Activated T-helper 9 cell treated with anti-CD3 and anti-CD28 coated beads, Interleukin-2, amount 50 U/mL, for 16 hours (primary cell): ENCODE measurements at regions not wholly inside any gene's neighbourhood (a gene's known extent, or its start where the extent isn't known, plus 50 kb on each side); places are given as distances from the start of the nearest gene placed in this dataset.
A peak's percentile ranks its signal among the peaks of the same experiment; 100 is the strongest.
"Not testable (repeated sequence)": the region's sequence is repeated elsewhere in the genome, so short reads cannot be mapped to it uniquely, and the experiment has no call there.

Experiments used
- DNase-seq: peaks from one replicate; pipeline ENCODE4 v3.0.0-alpha.2; 2020; ENCODE audit warnings: low read depth

DNA sequence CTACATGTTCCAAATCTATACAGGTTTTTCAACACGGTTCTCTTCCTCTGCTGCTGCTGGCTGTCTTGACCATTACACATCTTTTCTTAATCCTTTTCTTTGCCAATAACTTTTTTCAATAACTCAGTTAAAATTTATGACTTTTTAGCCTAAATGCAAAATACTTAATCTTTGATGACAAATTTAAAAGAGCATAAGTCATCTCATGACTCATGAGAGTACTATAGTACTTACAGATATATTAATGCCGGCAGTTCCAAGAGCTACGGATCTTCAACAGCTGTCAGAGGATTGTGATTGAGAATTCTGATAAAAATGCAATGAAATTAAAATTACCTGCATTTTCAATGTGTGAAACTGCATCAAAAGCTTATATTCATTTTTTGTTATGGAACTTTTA is 105.5 kb downstream of the KPNA2 start:
- DNase-seq = no peak

GRCh38 chr17:68142595-68142994 is 105.2 kb upstream of the AMZ2 start:
- DNase-seq = no peak

DNA sequence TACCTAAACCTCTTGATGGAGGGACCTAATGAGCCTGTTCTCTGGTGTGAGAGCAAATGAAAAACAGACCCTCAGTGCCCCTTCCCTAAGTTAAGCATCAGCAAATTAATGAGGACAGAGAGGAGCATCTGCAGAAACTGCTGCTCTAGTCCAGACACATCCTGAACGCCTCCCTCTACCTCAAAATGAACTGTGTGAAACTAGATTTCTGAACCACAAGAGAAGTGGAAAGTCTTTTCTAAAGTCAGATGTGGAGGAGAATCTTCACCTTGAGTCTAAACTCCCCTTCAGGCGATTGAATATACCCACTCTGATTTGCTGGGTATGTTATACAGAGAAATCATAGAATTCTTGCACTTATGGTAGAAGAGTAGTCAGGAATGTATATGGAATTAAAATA is 104.4 kb upstream of the AMZ2 start:
- DNase-seq = no peak

DNA sequence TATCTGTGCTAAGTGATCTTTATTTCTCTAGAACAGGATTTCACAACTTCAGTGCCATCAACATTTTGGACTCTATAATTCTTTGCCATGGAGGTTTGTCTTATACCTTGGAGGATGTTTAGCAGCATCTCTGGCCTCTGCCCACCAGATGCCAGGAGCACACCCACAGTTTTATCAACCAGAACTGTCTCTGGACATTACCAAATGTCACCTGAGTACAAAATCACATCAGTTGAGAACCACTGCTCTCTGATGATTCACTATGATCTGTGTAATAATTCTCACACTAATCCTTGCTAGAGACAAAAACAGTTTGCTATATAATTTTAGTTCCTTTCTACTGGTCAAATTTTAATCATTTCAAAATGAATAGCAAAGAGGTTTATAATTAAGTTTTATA is 102.8 kb upstream of the AMZ2 start:
- no peak for DNase-seq

- DNase-seq = no peak
Measured at GRCh38 chr17:68148936-68149335, 98.9 kb upstream of the AMZ2 start.

- DNase-seq = no peak
Measured at GRCh38 chr17:68152161-68152571, 95.7 kb upstream of the AMZ2 start.

DNA sequence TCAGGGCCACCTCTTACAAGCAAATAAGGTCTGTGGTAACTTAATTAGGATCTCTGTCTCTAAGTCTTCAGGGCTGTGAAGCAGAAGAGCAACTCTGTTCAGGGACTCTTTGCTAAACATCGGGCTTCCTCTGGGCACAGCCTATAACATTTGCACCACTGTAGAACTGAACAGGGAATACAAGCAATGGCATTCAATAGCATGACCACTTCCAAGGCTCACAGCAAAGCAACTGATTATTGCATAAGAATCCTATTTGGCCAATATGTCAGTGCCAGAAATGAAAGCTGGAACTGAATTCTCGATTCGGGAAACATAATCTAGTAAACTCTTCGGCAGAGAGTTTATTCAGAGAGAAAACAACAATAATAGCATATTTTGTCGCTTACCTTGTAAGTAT is 92.2 kb upstream of the AMZ2 start:
- DNase-seq = no peak

DNA sequence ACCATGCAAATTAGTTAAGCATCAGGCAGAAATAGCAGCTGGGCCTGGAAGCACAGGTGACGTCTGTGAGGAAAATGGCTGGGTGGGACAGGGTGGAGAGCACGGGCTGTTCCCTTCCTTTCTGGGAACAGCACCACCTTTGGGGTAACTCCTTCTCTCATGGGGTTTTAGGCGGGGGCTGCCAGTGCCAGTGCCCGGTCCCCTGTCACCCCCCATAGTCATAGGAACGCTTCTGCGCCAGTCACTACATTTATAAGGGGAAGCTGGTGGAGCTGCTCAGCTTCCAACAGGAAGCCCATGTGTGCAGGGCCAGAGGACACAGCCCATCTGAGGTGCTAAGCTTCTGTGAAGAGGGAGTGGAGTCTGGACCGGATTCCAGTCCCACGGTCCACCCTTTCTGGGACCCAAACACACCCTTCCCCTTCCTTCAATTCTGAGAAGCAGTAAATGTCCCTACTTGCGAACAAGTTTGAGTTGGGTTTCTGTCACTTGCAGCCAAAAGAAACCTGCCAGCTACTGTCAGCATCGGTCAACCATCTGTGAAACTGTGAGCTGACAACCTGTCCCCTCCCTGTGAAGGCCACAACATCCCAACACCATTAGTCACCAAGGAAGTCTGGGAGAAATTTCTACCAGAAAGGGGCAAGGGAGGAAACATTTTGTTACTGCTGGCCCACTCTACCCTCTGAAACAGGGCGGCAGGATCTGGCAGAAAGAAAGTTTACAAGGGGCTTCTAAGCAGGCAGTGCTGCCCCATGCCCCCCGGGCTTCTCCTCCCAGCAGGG is 86.0 kb upstream of the AMZ2 start:
- no peak for DNase-seq

DNA sequence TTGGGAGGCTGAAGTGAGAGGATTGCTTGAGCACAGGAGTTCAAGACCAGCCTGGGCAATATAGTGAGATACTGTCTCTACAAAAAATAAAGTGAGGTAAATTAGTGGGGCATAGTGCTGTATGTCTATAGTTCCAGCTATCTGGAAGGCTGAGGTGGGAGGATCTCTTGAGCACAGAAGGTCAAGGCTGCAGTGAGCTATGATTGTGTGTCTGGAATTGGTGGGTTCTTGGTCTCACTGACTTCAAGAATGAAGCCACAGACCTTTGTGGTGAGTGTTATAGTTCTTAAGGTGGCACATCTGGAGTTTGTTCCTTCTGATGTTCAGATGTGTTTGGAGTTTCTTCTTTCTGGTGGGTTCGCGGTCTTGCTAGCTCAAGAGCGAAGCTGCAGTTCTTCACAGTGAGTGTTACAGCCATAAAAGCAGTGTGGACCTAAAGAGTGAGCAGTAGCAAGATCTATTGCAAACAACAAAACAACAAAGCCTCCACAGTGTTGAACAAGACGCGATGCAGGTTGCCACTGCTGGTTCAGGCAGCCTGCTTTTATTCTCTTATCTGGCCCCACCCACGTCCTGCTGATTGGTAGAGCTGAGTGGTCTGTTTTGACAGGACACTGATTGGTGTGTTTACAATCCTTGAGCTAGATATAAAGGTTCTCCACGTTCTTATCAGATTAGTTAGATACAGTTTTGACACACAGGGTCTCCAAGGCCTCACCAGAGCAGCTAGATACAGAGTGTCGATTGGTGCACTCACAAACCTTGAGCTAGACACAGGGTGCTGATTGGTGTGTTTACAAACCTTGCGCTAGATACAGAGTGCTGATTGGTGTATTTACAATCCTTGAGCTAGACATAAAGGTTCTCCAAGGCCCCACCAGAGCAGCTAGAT is 79.3 kb upstream of the AMZ2 start:
- DNase-seq = not testable (repeated sequence)

- DNase-seq = not testable (repeated sequence)
Measured at GRCh38 chr17:68169165-68169821, 78.5 kb upstream of the AMZ2 start.

DNA sequence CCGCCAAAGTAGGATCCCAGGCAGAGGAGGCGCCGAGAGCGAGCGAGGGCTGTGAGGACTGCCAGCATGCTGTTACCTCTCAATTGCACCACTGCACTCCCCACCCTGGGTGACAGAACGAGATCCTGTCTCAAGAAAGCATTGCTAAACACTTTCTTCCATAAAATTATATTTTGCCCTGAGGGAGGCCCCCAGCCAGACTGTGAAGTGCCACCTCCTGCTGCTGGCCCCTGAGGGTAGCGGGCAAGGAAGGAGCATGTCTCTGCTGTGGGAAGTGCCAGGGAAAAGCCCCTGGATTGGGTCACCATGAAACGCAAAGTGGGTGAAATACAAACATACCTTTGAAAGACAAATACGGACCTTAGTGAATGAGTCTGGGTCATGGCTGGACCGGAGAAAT is 78.0 kb upstream of the AMZ2 start:
- no peak for DNase-seq

DNA sequence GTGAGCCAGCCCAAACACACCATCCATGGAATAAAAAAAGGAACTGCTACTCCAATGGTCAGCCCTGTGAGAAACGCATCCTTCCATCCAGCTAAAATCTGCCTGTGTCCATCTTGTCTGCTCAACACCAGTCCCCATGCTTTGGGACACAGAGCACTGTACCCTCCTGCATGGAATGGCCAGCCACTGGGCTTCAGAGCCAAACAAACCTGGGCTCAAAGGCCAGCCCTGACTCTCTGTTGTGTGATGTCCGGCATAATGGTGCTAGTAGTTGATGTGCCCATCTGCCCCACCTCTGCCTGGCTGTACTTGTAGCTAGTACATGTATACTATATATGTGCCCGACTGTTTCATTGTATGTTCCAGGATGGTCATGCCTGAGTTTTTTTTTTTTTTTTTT is 77.6 kb upstream of the AMZ2 start:
- no peak for DNase-seq

GRCh38 chr17:68172461-68172954 is 75.3 kb upstream of the AMZ2 start:
- peak; percentile 54 for DNase-seq

- no peak for DNase-seq
Measured at GRCh38 chr17:68175416-68175815, 72.4 kb upstream of the AMZ2 start.

- DNase-seq = no peak
Measured at GRCh38 chr17:68175905-68176304, 71.9 kb upstream of the AMZ2 start.

DNA sequence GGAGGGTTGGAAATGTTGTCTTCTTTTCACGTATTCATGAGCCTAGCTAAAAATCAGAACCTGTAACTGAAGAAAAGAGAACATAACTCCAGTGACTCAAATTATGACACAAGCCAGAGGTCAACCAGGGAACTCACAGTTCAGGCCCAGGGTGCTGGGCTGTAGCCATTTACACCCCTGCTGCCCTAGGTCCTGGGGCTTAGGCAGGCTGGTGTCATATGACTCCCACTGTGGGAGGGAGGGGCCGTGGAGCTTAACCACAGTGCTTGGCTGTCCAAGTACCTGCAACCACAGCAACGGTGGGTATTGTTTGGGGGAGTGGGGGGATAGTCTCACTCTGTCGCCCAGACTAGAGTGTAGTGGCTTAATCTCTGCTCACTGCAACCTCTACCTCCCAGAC is 71.1 kb upstream of the AMZ2 start:
- DNase-seq = no peak

DNA sequence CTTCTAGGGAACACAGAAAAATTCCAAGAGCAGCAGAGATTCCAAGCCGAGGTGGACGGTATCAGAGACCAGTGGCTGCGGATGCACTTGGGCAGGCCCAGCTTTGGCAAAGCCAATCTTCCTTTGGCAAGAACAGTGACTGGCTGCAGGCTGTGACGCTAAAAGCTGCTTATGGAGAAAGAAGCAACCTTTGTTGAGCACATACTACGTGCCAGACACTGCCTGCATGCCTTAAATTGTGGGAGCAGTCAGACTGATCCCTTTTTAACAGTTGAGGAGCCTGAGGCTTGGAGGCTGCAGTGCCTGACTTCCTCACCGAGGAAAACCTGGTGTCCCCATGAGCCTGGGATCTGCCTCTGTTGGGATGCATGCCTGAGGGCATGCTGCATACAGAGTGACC is 69.0 kb upstream of the AMZ2 start:
- no peak for DNase-seq

GRCh38 chr17:68179236-68179925 is 68.5 kb upstream of the AMZ2 start:
- DNase-seq = no peak

DNA sequence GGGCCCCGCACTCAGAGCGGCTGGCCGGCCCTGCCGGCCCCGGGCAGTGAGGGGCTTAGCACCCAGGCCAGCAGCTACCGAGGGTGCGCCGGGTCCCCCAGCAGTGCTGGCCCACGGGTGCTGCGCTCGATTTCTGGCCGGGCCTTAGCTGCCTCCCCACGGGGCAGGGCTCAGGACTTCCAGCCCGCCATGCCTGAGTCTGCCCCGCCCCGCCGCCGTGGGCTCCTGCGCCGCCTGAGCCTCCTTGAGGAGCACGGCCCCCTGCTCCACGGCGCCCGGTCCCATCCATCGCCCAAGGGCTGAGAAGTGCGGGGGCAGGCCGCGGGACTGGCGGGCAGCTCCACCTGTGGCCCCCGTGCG is 67.9 kb upstream of the AMZ2 start:
- no peak for DNase-seq

- no peak for DNase-seq
Measured at GRCh38 chr17:68182011-68182306, 65.9 kb upstream of the AMZ2 start.

DNA sequence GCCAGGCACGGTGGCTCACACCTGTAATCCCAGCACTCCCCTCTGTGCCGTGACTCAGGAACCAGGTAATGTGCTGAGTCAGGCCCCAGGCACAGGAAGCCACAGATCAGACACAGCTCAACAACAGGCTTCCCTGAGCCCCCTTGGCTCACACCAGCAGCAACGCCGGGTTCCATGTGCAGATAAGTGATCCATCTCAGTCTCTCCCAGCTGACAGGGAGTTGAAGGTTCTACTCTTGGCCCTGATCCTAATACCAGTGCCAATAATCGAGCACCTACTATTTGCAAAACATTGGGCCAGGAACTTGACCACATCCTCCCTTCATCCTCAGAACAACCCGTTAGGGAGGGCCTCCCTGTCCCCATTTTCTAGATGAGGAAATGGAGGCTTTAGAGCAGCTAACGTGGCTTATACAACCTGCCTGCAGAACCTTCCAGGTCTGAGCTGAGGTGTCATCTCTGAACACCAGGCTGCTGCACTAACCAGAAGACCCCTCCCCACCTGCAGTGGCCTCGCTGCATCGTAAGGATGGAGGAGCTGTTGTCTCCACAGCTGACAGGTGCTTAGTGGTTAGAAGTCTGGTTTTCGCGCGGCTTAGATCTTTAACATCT is 64.8 kb upstream of the AMZ2 start:
- DNase-seq = peak; percentile 70

- DNase-seq = no peak
Measured at GRCh38 chr17:68184141-68184571, 63.7 kb upstream of the AMZ2 start.
